Fibroblast of lung (primary cell): ENCODE measurements at regions not wholly inside any gene's neighbourhood (a gene's known extent, or its start where the extent isn't known, plus 50 kb on each side); places are given as distances from the start of the nearest gene placed in this dataset.

Source experiments
- CTCF ChIP-seq, 2 donors: IDR thresholded peaks in 1 of 2; conservative IDR thresholded peaks in 1 of 2; 1 replicate in 1 of 2; 2 replicates in 1 of 2; pipeline ENCODE4 v1.5.1; 2011 to 2012; ENCODE audit warnings: low read length in 2 of 2, control low read depth in 1 of 2, inconsistent platforms in 1 of 2, low read depth in 1 of 2, mild to moderate bottlenecking in 1 of 2
- EZH2 ChIP-seq: IDR thresholded peaks from 2 replicates; pipeline ENCODE4 v1.5.1; 2012; ENCODE audit warnings: low read length, control low read depth, mild to moderate bottlenecking; ENCODE audit errors: missing control alignments

- no peak for TF ChIP-seq CTCF (conservative IDR thresholded peaks at IDR 0.05 in 1 of 2, IDR thresholded peaks at IDR 0.05 in 1 of 2; ENCODE audit: low read depth in 1 of 2, low read length in 2 of 2)
- no peak for TF ChIP-seq EZH2
Observed at GRCh38 chr3:117515309-117515708, 805.7 kb downstream of the TUSC7 start.
